Panc1 (cell line): ENCODE measurements at regions not wholly inside any gene's neighbourhood (a gene's known extent, or its start where the extent isn't known, plus 50 kb on each side); places are given as distances from the start of the nearest gene placed in this dataset.
"Not testable (repeated sequence)": the region's sequence is repeated elsewhere in the genome, so short reads cannot be mapped to it uniquely, and the experiment has no call there.

ENCODE experiments used
- ATAC-seq: fragments of 200-7000 bp; cut with Tn5 transposase; 2 replicates; pipeline ENCODE4 v1.9.1; 2020; ENCODE audit warnings: mild to moderate bottlenecking, moderate library complexity
- BruUV-seq: library from RNA; stranded (reverse); fragments of 400-500 nt; replicated peaks from 2 replicates; lab custom pipeline; 2021; lab: Mats Ljungman, UMichigan
- CTCF ChIA-PET: fragments of 300-600 bp; sonication (Branson Sonifier 250); formaldehyde crosslinking; loops from one replicate; lab custom pipeline; 2022; ENCODE audit warnings: antibody characterized with exemption; lab: Charles Lee
- POLR2A ChIA-PET: fragments of 300-600 bp; sonication (Branson Sonifier 250); formaldehyde crosslinking; loops from one replicate; lab custom pipeline; 2022; ENCODE audit warnings: antibody characterized with exemption; lab: Charles Lee
- DNase-seq: peaks from one replicate; pipeline ENCODE4 v3.0.0-alpha.2; 2010; ENCODE audit warnings: low read depth, low spot score
- H3K27ac ChIP-seq: 2 replicates; pipeline ENCODE4 v1.5.1; 2011; ENCODE audit warnings: mild to moderate bottlenecking, low read length, inconsistent platforms
- H3K27me3 ChIP-seq: fragments of 200-500 bp; sonication (Bioruptor generic); 2 replicates; pipeline ENCODE4 v1.6.0; 2014; ENCODE audit warnings: low read length, inconsistent platforms; ENCODE audit not compliant: control insufficient read depth, insufficient read depth
- H3K36me3 ChIP-seq: fragments of 200-500 bp; sonication (Bioruptor generic); 2 replicates; pipeline ENCODE4 v1.5.1; 2014; ENCODE audit warnings: inconsistent platforms, mild to moderate bottlenecking, low read length, moderate library complexity; ENCODE audit not compliant: control insufficient read depth, insufficient read depth
- H3K4me1 ChIP-seq: 2 replicates; pipeline ENCODE4 v1.5.1; 2011; ENCODE audit warnings: inconsistent platforms, mild to moderate bottlenecking, low read length, moderate library complexity; ENCODE audit not compliant: control insufficient read depth, insufficient read depth
- H3K4me3 ChIP-seq, 2 experiments: 2 replicates each; pipeline ENCODE4 v1.5.1; 2011 to 2012; ENCODE audit warnings: low read depth in 2 of 2, low read length in 2 of 2, mild to moderate bottlenecking in 2 of 2, inconsistent platforms in 1 of 2, moderate library complexity in 1 of 2
- H3K9me3 ChIP-seq: fragments of 200-500 bp; sonication (Bioruptor generic); 2 replicates; pipeline ENCODE4 v1.5.1; 2014; ENCODE audit warnings: low read depth, mild to moderate bottlenecking, inconsistent platforms, low read length, moderate library complexity; ENCODE audit not compliant: control insufficient read depth, insufficient read depth
- TCF7L2 ChIP-seq: IDR thresholded peaks from 2 replicates; pipeline ENCODE4 v1.6.1; 2011; ENCODE audit warnings: mild to moderate bottlenecking, low read depth, low read length, inconsistent platforms
- in situ Hi-C: cut with HindIII; loops from 2 replicates; pipeline ENCODE4 v1.10.0; 2016; ENCODE audit warnings: low sequenced_read_pairs, low pct_unique_long_range_greater_than_20kb
- intact Hi-C: fragments of 100-400 bp; cut with micrococcal nuclease; formaldehyde crosslinking; loops from one replicate; pipeline ENCODE4 v1.10.0; 2022; ENCODE audit not compliant: unreplicated experiment
- TF ChIP-seq, protein P1 (sequence below), 2 experiments: IDR thresholded peaks; 2 replicates each; pipeline ENCODE4 v1.6.1; 2011 to 2012; ENCODE audit warnings: low read depth in 2 of 2, control low read depth in 1 of 2, low read length in 1 of 2, mild to moderate bottlenecking in 1 of 2, moderate library complexity in 1 of 2; ENCODE audit not compliant: insufficient read depth in 1 of 2

- ATAC-seq (no peak), DNase-seq (no peak)
- Histone ChIP-seq H3K36me3 (no peaks in the 10 kb centered on the region), H3K4me3 (no peak overlapping the region), H3K27me3 (no peaks in the 10 kb centered on the region), H3K9me3 (no peaks in the 10 kb centered on the region), H3K4me1 (no peaks in the 10 kb centered on the region), H3K27ac (no peak overlapping the region)
- in situ Hi-C loops: no loop called here
- intact Hi-C loops: no loop called here
- TF ChIP-seq, protein P1, sequence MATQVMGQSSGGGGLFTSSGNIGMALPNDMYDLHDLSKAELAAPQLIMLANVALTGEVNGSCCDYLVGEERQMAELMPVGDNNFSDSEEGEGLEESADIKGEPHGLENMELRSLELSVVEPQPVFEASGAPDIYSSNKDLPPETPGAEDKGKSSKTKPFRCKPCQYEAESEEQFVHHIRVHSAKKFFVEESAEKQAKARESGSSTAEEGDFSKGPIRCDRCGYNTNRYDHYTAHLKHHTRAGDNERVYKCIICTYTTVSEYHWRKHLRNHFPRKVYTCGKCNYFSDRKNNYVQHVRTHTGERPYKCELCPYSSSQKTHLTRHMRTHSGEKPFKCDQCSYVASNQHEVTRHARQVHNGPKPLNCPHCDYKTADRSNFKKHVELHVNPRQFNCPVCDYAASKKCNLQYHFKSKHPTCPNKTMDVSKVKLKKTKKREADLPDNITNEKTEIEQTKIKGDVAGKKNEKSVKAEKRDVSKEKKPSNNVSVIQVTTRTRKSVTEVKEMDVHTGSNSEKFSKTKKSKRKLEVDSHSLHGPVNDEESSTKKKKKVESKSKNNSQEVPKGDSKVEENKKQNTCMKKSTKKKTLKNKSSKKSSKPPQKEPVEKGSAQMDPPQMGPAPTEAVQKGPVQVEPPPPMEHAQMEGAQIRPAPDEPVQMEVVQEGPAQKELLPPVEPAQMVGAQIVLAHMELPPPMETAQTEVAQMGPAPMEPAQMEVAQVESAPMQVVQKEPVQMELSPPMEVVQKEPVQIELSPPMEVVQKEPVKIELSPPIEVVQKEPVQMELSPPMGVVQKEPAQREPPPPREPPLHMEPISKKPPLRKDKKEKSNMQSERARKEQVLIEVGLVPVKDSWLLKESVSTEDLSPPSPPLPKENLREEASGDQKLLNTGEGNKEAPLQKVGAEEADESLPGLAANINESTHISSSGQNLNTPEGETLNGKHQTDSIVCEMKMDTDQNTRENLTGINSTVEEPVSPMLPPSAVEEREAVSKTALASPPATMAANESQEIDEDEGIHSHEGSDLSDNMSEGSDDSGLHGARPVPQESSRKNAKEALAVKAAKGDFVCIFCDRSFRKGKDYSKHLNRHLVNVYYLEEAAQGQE (IDR thresholded peaks at IDR 0.05; ENCODE audit: insufficient read depth in 1 of 2, low read depth in 2 of 2, low read length in 1 of 2): no peak
- BruUV-seq: no TSS peak
- POLR2A ChIA-PET: no interaction called here
- CTCF ChIA-PET: no interaction called here
Observed at GRCh38 chr1:115529216-115529897, 112.4 kb upstream of the VANGL1 start.

DNA sequence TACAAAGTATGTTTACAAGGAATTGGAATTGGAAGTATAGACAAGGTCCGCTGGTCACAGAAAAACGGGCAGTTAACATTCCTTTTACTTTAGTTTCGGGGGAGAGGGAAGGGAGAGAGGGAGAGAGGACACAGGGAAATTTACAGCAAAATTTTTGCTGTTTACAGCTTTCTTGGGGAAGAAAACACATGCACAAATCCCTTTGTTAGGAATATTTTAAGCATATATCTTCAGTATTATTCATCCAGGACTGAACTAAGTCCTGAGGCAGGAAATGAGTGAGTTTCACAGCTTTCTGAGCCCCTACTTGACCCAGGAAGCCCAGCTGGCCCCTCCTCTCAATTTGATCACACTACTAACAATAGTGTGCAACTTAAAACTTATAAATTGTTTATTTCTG is 113.4 kb upstream of the VANGL1 start:
- in situ Hi-C loops, H3K4me1 ChIP-seq, CTCF ChIA-PET, DNase-seq, POLR2A ChIA-PET, H3K27ac ChIP-seq, BruUV-seq, intact Hi-C loops, H3K9me3 ChIP-seq, H3K36me3 ChIP-seq, H3K27me3 ChIP-seq, H3K4me3 ChIP-seq, ATAC-seq: not testable (repeated sequence)

DNA sequence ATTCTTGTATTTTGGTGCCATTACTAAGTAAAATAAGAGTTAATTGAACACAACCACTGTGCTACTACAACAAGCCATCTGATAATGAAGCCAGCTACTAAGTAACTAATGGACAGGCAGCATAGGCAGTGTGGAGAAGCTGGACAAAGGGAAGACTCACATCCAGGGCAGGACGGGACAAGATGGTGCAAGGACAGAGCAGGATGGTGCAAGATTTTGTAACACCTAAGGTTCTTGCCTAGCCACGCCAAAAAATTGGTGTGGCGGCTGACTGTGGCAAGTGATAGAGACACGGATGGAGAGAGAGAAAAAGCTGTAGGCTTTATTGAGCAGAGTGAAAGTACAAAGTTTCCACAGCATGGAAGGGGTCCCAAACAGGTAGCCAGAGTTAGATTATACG is 114.0 kb upstream of the VANGL1 start:
- TF ChIP-seq, protein P1 (IDR thresholded peaks at IDR 0.05; ENCODE audit: insufficient read depth in 1 of 2, low read depth in 2 of 2, low read length in 1 of 2): no peak
- TF ChIP-seq TCF7L2: no peak
- in situ Hi-C loops (no loop called here), intact Hi-C loops (no loop called here)
- DNase-seq: no peak
- H3K27ac ChIP-seq: no peak overlapping the region
- H3K27me3 ChIP-seq: no peaks in the 10 kb centered on the region
- no peak overlapping the region for H3K4me3 ChIP-seq
- no peaks in the 10 kb centered on the region for H3K9me3 ChIP-seq
- H3K36me3 ChIP-seq: no peaks in the 10 kb centered on the region
- ChIA-PET CTCF (no interaction called here), POLR2A (no interaction called here)
- no peak for ATAC-seq
- H3K4me1 ChIP-seq: no peaks in the 10 kb centered on the region
- BruUV-seq: no TSS peak
